B cell (primary cell): ENCODE measurements at regions not wholly inside any gene's neighbourhood (a gene's known extent, or its start where the extent isn't known, plus 50 kb on each side); places are given as distances from the start of the nearest gene placed in this dataset.

Experiments used
- ATAC-seq: fragments of 200-7000 bp; cut with Tn5 transposase; one replicate; pipeline ENCODE4 v1.10.0; 2021; ENCODE audit warnings: low read depth, mild to moderate bottlenecking, moderate number of reproducible peaks, moderate library complexity
- CTCF ChIA-PET: fragments of 350-600 bp; sonication (Branson Sonifier 250); formaldehyde crosslinking; loops from one replicate; lab custom pipeline; 2021; ENCODE audit warnings: antibody characterized with exemption, inconsistent platforms; lab: Charles Lee
- POLR2A ChIA-PET: fragments of 350-600 bp; sonication (Branson Sonifier 250); formaldehyde crosslinking; loops from one replicate; lab custom pipeline; 2021; ENCODE audit warnings: antibody characterized with exemption; lab: Charles Lee
- DNase-seq: peaks from one replicate; pipeline ENCODE4 v3.0.0; 2013
- H2AFZ ChIP-seq: 2 replicates; pipeline ENCODE4 v1.6.1; 2012; ENCODE audit warnings: mild to moderate bottlenecking, low read depth, low read length; ENCODE audit not compliant: insufficient read depth, poor library complexity, severe bottlenecking
- H3K27ac ChIP-seq, 2 donors: 1 replicate in 1 of 2; 2 replicates in 1 of 2; pipeline ENCODE4 v1.5.1; 2012 to 2013; ENCODE audit warnings: low read length in 2 of 2, mild to moderate bottlenecking in 2 of 2, moderate library complexity in 1 of 2
- H3K27me3 ChIP-seq, 4 experiments: fragments of 200-600 bp in 1 of 4; sonication (generic) in 1 of 4; replicated peaks in 1 of 4; 1 replicate in 2 of 4; 2 replicates in 2 of 4; pipeline versions ENCODE4 v1.6.1 to v1.7.0; 2013 to 2016; ENCODE audit warnings: low read length in 3 of 4, mild to moderate bottlenecking in 2 of 4, mixed read lengths in 1 of 4, moderate library complexity in 1 of 4; ENCODE audit not compliant: insufficient read depth in 4 of 4, control insufficient read depth in 3 of 4; ENCODE audit errors: control extremely low read depth in 1 of 4
- H3K36me3 ChIP-seq, 2 experiments: replicated peaks in 1 of 2; 1 replicate in 1 of 2; 2 replicates in 1 of 2; pipeline versions ENCODE4 v1.6.1 to v1.7.1; 2013; ENCODE audit warnings: low read length in 1 of 2; ENCODE audit not compliant: insufficient read depth in 2 of 2, control insufficient read depth in 1 of 2; ENCODE audit errors: control extremely low read depth in 1 of 2, extremely low read depth in 1 of 2
- H3K4me1 ChIP-seq, 2 donors: fragments of 200-600 bp in 1 of 2; sonication (generic) in 1 of 2; 1 replicate in 1 of 2; 2 replicates in 1 of 2; pipeline versions ENCODE4 v1.5.1 to v1.6.1; 2013 to 2017; ENCODE audit warnings: low read length in 2 of 2; ENCODE audit not compliant: control insufficient read depth in 2 of 2, insufficient read depth in 2 of 2
- H3K4me2 ChIP-seq: replicated peaks from 2 replicates; pipeline ENCODE3; 2012; ENCODE audit warnings: mild to moderate bottlenecking, low read depth, low read length; ENCODE audit not compliant: poor library complexity, severe bottlenecking
- H3K4me3 ChIP-seq, 5 experiments: fragments of 200-600 bp in 1 of 5; sonication (generic) in 1 of 5; 1 replicate in 3 of 5; 2 replicates in 2 of 5; pipeline versions ENCODE4 v1.5.1 to v1.7.0; 2011 to 2016; ENCODE audit warnings: low read length in 4 of 5, mild to moderate bottlenecking in 4 of 5, low read depth in 2 of 5, control low read depth in 1 of 5, moderate library complexity in 1 of 5; ENCODE audit not compliant: insufficient read depth in 1 of 5; ENCODE audit errors: control extremely low read depth in 1 of 5, extremely low read depth in 1 of 5
- H3K79me2 ChIP-seq: fragments of 200-600 bp; sonication (generic); one replicate; pipeline ENCODE4 v1.6.0; 2016; ENCODE audit warnings: low read length; ENCODE audit not compliant: control insufficient read depth, insufficient read depth
- H3K9ac ChIP-seq: fragments of 200-600 bp; sonication (generic); 2 replicates; pipeline ENCODE4 v1.6.1; 2017; ENCODE audit warnings: mild to moderate bottlenecking, low read length, moderate library complexity
- H3K9me3 ChIP-seq, 3 donors: one replicate each; pipeline versions ENCODE4 v1.6.1 to v1.7.1; 2013; ENCODE audit warnings: low read length in 2 of 3; ENCODE audit not compliant: control insufficient read depth in 2 of 3, insufficient read depth in 1 of 3; ENCODE audit errors: control extremely low read depth in 1 of 3
- H4K20me1 ChIP-seq: 2 replicates; pipeline ENCODE4 v1.6.0; 2012; ENCODE audit warnings: mild to moderate bottlenecking, low read length; ENCODE audit not compliant: insufficient read depth, control insufficient read depth, poor library complexity, severe bottlenecking
- H3K27ac Mint-ChIP-seq: one replicate; pipeline ENCODE4 v1.8.0; 2021; ENCODE audit warnings: mixed read lengths
- H3K27me3 Mint-ChIP-seq: one replicate; pipeline ENCODE4 v1.8.0; 2021; ENCODE audit warnings: mixed read lengths
- H3K4me1 Mint-ChIP-seq: one replicate; pipeline ENCODE4 v1.8.0; 2021; ENCODE audit warnings: mixed read lengths
- H3K4me3 Mint-ChIP-seq: one replicate; pipeline ENCODE4 v1.8.0; 2021; ENCODE audit warnings: mixed read lengths
- H3K9me3 Mint-ChIP-seq: one replicate; pipeline ENCODE4 v1.8.0; 2022; ENCODE audit warnings: mixed read lengths; ENCODE audit not compliant: insufficient read depth
- CTCF ChIP-seq: fragments of 200-600 bp; IDR thresholded peaks from one replicate; pipeline ENCODE4 v1.8.0; 2022; ENCODE audit warnings: antibody characterized with exemption, mild to moderate bottlenecking
- EZH2 ChIP-seq: IDR thresholded peaks from 2 replicates; pipeline ENCODE4 v1.6.1; 2012; ENCODE audit warnings: borderline replicate concordance, low read depth, mild to moderate bottlenecking, moderate library complexity, low read length; ENCODE audit not compliant: insufficient read depth, poor library complexity, severe bottlenecking
- WGBS: methylation state at CpG from one replicate; pipeline ENCODE4 v1.1.5; 2013; ENCODE audit warnings: missing lambda C conversion rate; ENCODE audit not compliant: insufficient coverage; 5-methylcytosine and 5-hydroxymethylcytosine counted together
- intact Hi-C: fragments of 100-400 bp; cut with micrococcal nuclease; formaldehyde crosslinking; loops from one replicate; pipeline ENCODE4 v1.10.0; 2022

DNA sequence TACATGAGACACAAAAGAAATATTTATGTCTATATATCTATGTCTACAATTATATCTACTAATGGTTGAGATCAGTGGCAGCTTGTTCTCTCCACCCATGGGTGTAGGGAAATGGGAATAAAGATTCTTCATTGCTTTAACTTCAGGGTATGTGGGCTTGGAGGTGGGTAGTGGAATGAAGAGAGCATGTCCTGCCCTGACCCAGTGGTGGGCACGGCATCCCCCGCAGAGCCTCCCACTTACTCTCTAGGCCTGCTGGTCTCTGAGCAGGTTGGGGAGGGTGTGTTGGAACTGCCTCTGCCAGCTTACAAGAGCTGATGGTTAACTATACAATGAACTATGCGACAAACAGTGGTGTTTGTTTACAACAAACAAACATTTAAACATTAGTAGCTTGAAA is 152.5 kb upstream of the SKOR2 start:
- Histone ChIP-seq H3K4me1 (no peaks in the 10 kb centered on the region), H3K9me3 (peaks cover 0 to 4% (median 0%) of the 10 kb centered on the region in 3 donors), H3K9ac (no peak overlapping the region), H3K4me2 (no peak overlapping the region), H3K36me3 (no peaks in the 10 kb centered on the region), H3K79me2 (no peaks in the 10 kb centered on the region), H2AFZ (no peak overlapping the region), H3K27ac (no peak overlapping the region), H3K4me3 (no peak overlapping the region), H4K20me1 (no peaks in the 10 kb centered on the region), H3K27me3 (no peaks in the 10 kb centered on the region)
- Mint-ChIP-seq H3K9me3 (peaks cover 3% of the 10 kb centered on the region), H3K4me3 (no peak overlapping the region), H3K4me1 (no peaks in the 10 kb centered on the region), H3K27ac (no peak overlapping the region), H3K27me3 (peaks cover 11% of the 10 kb centered on the region)
- CTCF ChIA-PET = no interaction called here
- 79% methylated on average over 2 of the region's 3 CpGs for WGBS
- ATAC-seq (no peak), DNase-seq (no peak)
- intact Hi-C loops = no loop called here
- no peak for TF ChIP-seq CTCF
- no peak for TF ChIP-seq EZH2
- POLR2A ChIA-PET = no interaction called here

GRCh38 chr18:47403317-47403716 is 151.9 kb upstream of the SKOR2 start:
- Mint-ChIP-seq H3K4me1 (no peaks in the 10 kb centered on the region), H3K27ac (no peak overlapping the region), H3K9me3 (peaks cover 3% of the 10 kb centered on the region), H3K27me3 (peaks cover 14% of the 10 kb centered on the region), H3K4me3 (no peak overlapping the region)
- no peak overlapping the region for H2AFZ ChIP-seq
- no peaks in the 10 kb centered on the region for H3K4me1 ChIP-seq
- H3K4me3 ChIP-seq = no peak overlapping the region
- TF ChIP-seq EZH2 (no peak), CTCF (no peak)
- no peaks in the 10 kb centered on the region for H4K20me1 ChIP-seq
- H3K27me3 ChIP-seq = peaks cover 0 to 2% (median 0%) of the 10 kb centered on the region in 4 experiments
- CTCF ChIA-PET = no interaction called here
- intact Hi-C loops = no loop called here
- WGBS = 65% methylated on average over 8 of the region's 8 CpGs
- H3K27ac ChIP-seq = no peak overlapping the region
- DNase-seq (no peak), ATAC-seq (no peak)
- peaks cover 0 to 4% (median 0%) of the 10 kb centered on the region in 3 donors for H3K9me3 ChIP-seq
- POLR2A ChIA-PET = no interaction called here
- no peak overlapping the region for H3K4me2 ChIP-seq
- H3K79me2 ChIP-seq = no peaks in the 10 kb centered on the region
- H3K36me3 ChIP-seq = no peaks in the 10 kb centered on the region
- H3K9ac ChIP-seq = no peak overlapping the region
